Fibroblast of skin of back (primary cell): ENCODE measurements at regions not wholly inside any gene's neighbourhood (a gene's known extent, or its start where the extent isn't known, plus 50 kb on each side); places are given as distances from the start of the nearest gene placed in this dataset.

ENCODE experiments used
- DNase-seq: peaks from one replicate; pipeline ENCODE4 v3.0.0-alpha.2; 2013

GRCh38 chr16:80174416-80174815, 366.4 kb upstream of the DYNLRB2 start:
- DNase-seq, result peak; percentile 90

- DNase-seq, result no peak
These were observed 369.0 kb upstream of the DYNLRB2 start for GRCh38 chr16:80171746-80172145.

- no peak for DNase-seq
These were observed 369.6 kb upstream of the DYNLRB2 start for GRCh38 chr16:80171199-80171598.

- DNase-seq, result no peak
These were observed 373.0 kb upstream of the DYNLRB2 start for GRCh38 chr16:80167657-80168390.

- no peak for DNase-seq
These were observed 374.7 kb upstream of the DYNLRB2 start for GRCh38 chr16:80166082-80166481.

GRCh38 chr16:80164966-80165550, 375.7 kb upstream of the DYNLRB2 start:
- DNase-seq, result peak; percentile 40

GRCh38 chr16:80163339-80163738, 377.5 kb upstream of the DYNLRB2 start:
- no peak for DNase-seq

GRCh38 chr16:80161799-80162739, 378.7 kb upstream of the DYNLRB2 start:
- DNase-seq, result no peak

GRCh38 chr16:80158766-80159165, 382.0 kb upstream of the DYNLRB2 start:
- peak; percentile 76 for DNase-seq

- peak; percentile 45 for DNase-seq
These were observed 389.1 kb upstream of the DYNLRB2 start for GRCh38 chr16:80151722-80152111.

- peak; percentile 90 for DNase-seq
These were observed 389.6 kb upstream of the DYNLRB2 start for GRCh38 chr16:80150978-80151721.

- no peak for DNase-seq
These were observed 392.0 kb upstream of the DYNLRB2 start for GRCh38 chr16:80148826-80149225.

GRCh38 chr16:80147026-80147655, 393.7 kb upstream of the DYNLRB2 start:
- peak; percentile 80 for DNase-seq

GRCh38 chr16:80144191-80144590, 396.6 kb upstream of the DYNLRB2 start:
- DNase-seq, result no peak

GRCh38 chr16:80142940-80143339, 397.9 kb upstream of the DYNLRB2 start:
- no peak for DNase-seq

- DNase-seq, result peak; percentile 73
These were observed 398.5 kb upstream of the DYNLRB2 start for GRCh38 chr16:80142281-80142680.

- no peak for DNase-seq
These were observed 411.0 kb upstream of the DYNLRB2 start for GRCh38 chr16:80129791-80130190.

GRCh38 chr16:80125677-80126076, 415.1 kb upstream of the DYNLRB2 start:
- DNase-seq, result no peak

GRCh38 chr16:80123189-80123588, 417.6 kb upstream of the DYNLRB2 start:
- peak; percentile 91 for DNase-seq

GRCh38 chr16:80122115-80122514, 418.7 kb upstream of the DYNLRB2 start:
- peak; percentile 25 for DNase-seq

- no peak for DNase-seq
These were observed 419.3 kb upstream of the DYNLRB2 start for GRCh38 chr16:80121522-80121909.

- DNase-seq, result no peak
These were observed 419.8 kb upstream of the DYNLRB2 start for GRCh38 chr16:80120899-80121521.
